Smooth muscle cell (in vitro differentiated cells): ENCODE measurements at regions not wholly inside any gene's neighbourhood (a gene's known extent, or its start where the extent isn't known, plus 50 kb on each side); places are given as distances from the start of the nearest gene placed in this dataset.

ENCODE experiments used
- DNase-seq: peaks from one replicate; lab custom pipeline; 2025; ENCODE audit not compliant: unreplicated experiment; lab: John Stamatoyannopoulos, UW
- H2AFZ ChIP-seq: fragments of 200-600 bp; sonication (generic); 2 replicates; pipeline ENCODE4 v1.6.0; 2016; ENCODE audit warnings: antibody characterized with exemption, low read depth, mild to moderate bottlenecking
- H3F3A ChIP-seq: fragments of 200-600 bp; sonication (generic); 2 replicates; pipeline ENCODE4 v1.6.0; 2017; ENCODE audit warnings: antibody characterized with exemption, low read depth
- H3K27ac ChIP-seq: fragments of 200-600 bp; sonication (generic); 2 replicates; pipeline ENCODE4 v1.5.1; 2016; ENCODE audit warnings: low read depth, mild to moderate bottlenecking
- H3K27me3 ChIP-seq: fragments of 200-600 bp; sonication (generic); 2 replicates; pipeline ENCODE4 v1.6.1; 2016; ENCODE audit warnings: low read depth, mild to moderate bottlenecking
- H3K36me3 ChIP-seq: fragments of 200-600 bp; sonication (generic); 2 replicates; pipeline ENCODE4 v1.5.1; 2016; ENCODE audit warnings: low read depth
- H3K4me1 ChIP-seq: fragments of 200-600 bp; sonication (generic); 2 replicates; pipeline ENCODE4 v1.5.1; 2016; ENCODE audit warnings: low read depth
- H3K4me2 ChIP-seq: fragments of 200-600 bp; sonication (generic); 2 replicates; pipeline ENCODE4 v1.6.0; 2016; ENCODE audit warnings: mild to moderate bottlenecking
- H3K4me3 ChIP-seq: fragments of 200-600 bp; sonication (generic); 2 replicates; pipeline ENCODE4 v1.5.1; 2016; ENCODE audit warnings: mild to moderate bottlenecking
- H3K79me2 ChIP-seq: fragments of 200-600 bp; sonication (generic); 2 replicates; pipeline ENCODE4 v1.6.0; 2016; ENCODE audit warnings: low read depth, mild to moderate bottlenecking
- H3K9ac ChIP-seq: fragments of 200-600 bp; sonication (generic); 2 replicates; pipeline ENCODE4 v1.6.0; 2016; ENCODE audit warnings: low read depth
- H3K9me3 ChIP-seq: fragments of 200-600 bp; sonication (generic); replicated peaks from 2 replicates; pipeline ENCODE4 v1.5.1; 2016; ENCODE audit warnings: low read depth
- H4K20me1 ChIP-seq: fragments of 200-600 bp; sonication (generic); 2 replicates; pipeline ENCODE4 v1.6.0; 2016; ENCODE audit warnings: low read depth
- WGBS: methylation state at CpG from one replicate; pipeline ENCODE4 v1.1.7; 2016; ENCODE audit warnings: low lambda C conversion rate; 5-methylcytosine and 5-hydroxymethylcytosine counted together
- TF ChIP-seq, protein P1 (sequence below): fragments of 200-600 bp; sonication (generic); IDR thresholded peaks from 2 replicates; pipeline ENCODE4 v1.5.1; 2017; ENCODE audit warnings: borderline replicate concordance, mild to moderate bottlenecking, antibody characterized with exemption; ENCODE audit not compliant: insufficient read depth, poor library complexity, severe bottlenecking

DNA sequence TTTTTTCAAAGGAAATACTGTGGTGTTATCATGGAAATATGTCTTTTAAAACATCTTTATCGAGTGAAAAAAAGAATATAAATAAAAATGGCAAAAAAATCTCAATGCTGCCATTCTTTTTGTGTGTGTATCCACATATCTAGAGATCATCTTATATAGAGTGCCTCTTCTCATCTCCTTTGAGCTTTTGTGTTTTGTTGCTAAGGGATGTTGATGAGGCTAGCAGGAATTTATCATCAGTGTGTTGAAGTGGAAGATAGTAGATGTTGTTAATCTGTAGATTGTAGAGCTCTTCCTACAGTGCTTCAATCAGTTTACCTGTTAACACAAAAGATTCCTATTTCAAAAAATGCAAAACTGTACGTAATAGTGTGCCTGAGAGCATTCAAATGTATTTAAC, 1738.0 kb upstream of the SEL1L start:
- H3K4me3 ChIP-seq: no peak overlapping the region
- no peaks in the 10 kb centered on the region for H3K4me1 ChIP-seq
- H3K9me3 ChIP-seq: no peaks in the 10 kb centered on the region
- H3F3A ChIP-seq: no peaks in the 10 kb centered on the region
- no peaks in the 10 kb centered on the region for H3K36me3 ChIP-seq
- 95% methylated on average over 2 of the region's 2 CpGs for WGBS
- no peaks in the 10 kb centered on the region for H3K27me3 ChIP-seq
- DNase-seq: no peak
- no peak overlapping the region for H3K27ac ChIP-seq
- TF ChIP-seq, protein P1, sequence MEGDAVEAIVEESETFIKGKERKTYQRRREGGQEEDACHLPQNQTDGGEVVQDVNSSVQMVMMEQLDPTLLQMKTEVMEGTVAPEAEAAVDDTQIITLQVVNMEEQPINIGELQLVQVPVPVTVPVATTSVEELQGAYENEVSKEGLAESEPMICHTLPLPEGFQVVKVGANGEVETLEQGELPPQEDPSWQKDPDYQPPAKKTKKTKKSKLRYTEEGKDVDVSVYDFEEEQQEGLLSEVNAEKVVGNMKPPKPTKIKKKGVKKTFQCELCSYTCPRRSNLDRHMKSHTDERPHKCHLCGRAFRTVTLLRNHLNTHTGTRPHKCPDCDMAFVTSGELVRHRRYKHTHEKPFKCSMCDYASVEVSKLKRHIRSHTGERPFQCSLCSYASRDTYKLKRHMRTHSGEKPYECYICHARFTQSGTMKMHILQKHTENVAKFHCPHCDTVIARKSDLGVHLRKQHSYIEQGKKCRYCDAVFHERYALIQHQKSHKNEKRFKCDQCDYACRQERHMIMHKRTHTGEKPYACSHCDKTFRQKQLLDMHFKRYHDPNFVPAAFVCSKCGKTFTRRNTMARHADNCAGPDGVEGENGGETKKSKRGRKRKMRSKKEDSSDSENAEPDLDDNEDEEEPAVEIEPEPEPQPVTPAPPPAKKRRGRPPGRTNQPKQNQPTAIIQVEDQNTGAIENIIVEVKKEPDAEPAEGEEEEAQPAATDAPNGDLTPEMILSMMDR: no peak
- no peak overlapping the region for H3K9ac ChIP-seq
- H3K4me2 ChIP-seq: no peak overlapping the region
- H3K79me2 ChIP-seq: no peaks in the 10 kb centered on the region
- no peak overlapping the region for H2AFZ ChIP-seq
- no peaks in the 10 kb centered on the region for H4K20me1 ChIP-seq

GRCh38 chr14:83280719-83281118, 1747.1 kb upstream of the SEL1L start:
- Histone ChIP-seq H3K27ac (no peak overlapping the region), H3F3A (no peaks in the 10 kb centered on the region), H3K4me2 (no peak overlapping the region), H3K27me3 (no peaks in the 10 kb centered on the region), H3K4me1 (no peaks in the 10 kb centered on the region), H4K20me1 (no peaks in the 10 kb centered on the region), H3K9me3 (peaks cover 6% of the 10 kb centered on the region), H3K36me3 (no peaks in the 10 kb centered on the region), H2AFZ (no peak overlapping the region), H3K9ac (no peak overlapping the region), H3K4me3 (no peak overlapping the region), H3K79me2 (no peaks in the 10 kb centered on the region)
- DNase-seq: no peak
- WGBS: 96% methylated on average over 4 of the region's 4 CpGs
- TF ChIP-seq, protein P1: no peak

- H3K9me3 ChIP-seq: peaks cover 6% of the 10 kb centered on the region
- H3K9ac ChIP-seq: no peak overlapping the region
- no peaks in the 10 kb centered on the region for H3K4me1 ChIP-seq
- TF ChIP-seq, protein P1: no peak
- no peaks in the 10 kb centered on the region for H3K79me2 ChIP-seq
- no peak overlapping the region for H3K4me3 ChIP-seq
- no peak overlapping the region for H2AFZ ChIP-seq
- H4K20me1 ChIP-seq: no peaks in the 10 kb centered on the region
- no peaks in the 10 kb centered on the region for H3K27me3 ChIP-seq
- H3F3A ChIP-seq: no peaks in the 10 kb centered on the region
- no peaks in the 10 kb centered on the region for H3K36me3 ChIP-seq
- DNase-seq: no peak
- H3K4me2 ChIP-seq: no peak overlapping the region
- H3K27ac ChIP-seq: no peak overlapping the region
Measured at GRCh38 chr14:83282706-83283105, 1749.1 kb upstream of the SEL1L start.

DNA sequence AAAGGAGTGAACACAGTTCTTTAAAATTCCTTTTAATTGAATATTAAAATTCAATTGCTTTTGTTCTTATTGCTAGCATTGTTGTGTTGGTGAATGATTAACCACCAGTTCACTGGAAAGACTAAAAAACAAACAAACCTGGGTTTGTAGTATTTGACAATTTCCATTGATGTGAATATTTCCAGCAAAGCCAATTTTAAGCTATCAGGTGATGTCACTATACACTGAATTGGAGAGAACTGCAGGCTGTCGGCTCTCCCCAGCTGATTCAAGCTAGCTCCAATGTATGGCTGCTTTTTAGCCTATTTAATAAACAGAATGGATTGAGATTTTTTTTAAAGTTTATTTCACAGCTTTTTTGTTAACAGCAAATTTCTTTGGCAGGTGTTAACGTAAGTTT, 1753.6 kb upstream of the SEL1L start:
- no peaks in the 10 kb centered on the region for H3K4me1 ChIP-seq
- 88% methylated on average over 2 of the region's 2 CpGs for WGBS
- H3K27me3 ChIP-seq: no peaks in the 10 kb centered on the region
- TF ChIP-seq, protein P1: no peak
- no peak overlapping the region for H3K9ac ChIP-seq
- no peak overlapping the region for H3K4me2 ChIP-seq
- no peak overlapping the region for H2AFZ ChIP-seq
- no peaks in the 10 kb centered on the region for H4K20me1 ChIP-seq
- DNase-seq: no peak
- no peak overlapping the region for H3K27ac ChIP-seq
- no peaks in the 10 kb centered on the region for H3K79me2 ChIP-seq
- no peaks in the 10 kb centered on the region for H3K9me3 ChIP-seq
- H3K36me3 ChIP-seq: no peaks in the 10 kb centered on the region
- no peak overlapping the region for H3K4me3 ChIP-seq
- H3F3A ChIP-seq: no peaks in the 10 kb centered on the region
